GM12878 (cell line): ENCODE measurements at regions not wholly inside any gene's neighbourhood (a gene's known extent, or its start where the extent isn't known, plus 50 kb on each side); places are given as distances from the start of the nearest gene placed in this dataset.

Experiments used
- ATAC-seq: fragments of 200-7000 bp; cut with Tn5 transposase; 3 replicates; pipeline ENCODE4 v1.9.1; 2020; ENCODE audit warnings: mild to moderate bottlenecking, moderate library complexity
- BruUV-seq: library from RNA; stranded (reverse); fragments of 400-500 nt; replicated peaks from 2 replicates; lab custom pipeline; 2021; lab: Mats Ljungman, UMichigan
- CTCF ChIA-PET: fragments of 300-600 bp; sonication (Branson Sonifier 250); formaldehyde crosslinking; extraction: SDS; loops from one replicate; lab custom pipeline; 2021; ENCODE audit warnings: inconsistent platforms; lab: Yijun Ruan, JAX
- POLR2A ChIA-PET: fragments of 350-600 bp; formaldehyde crosslinking; extraction: SDS; loops from one replicate; lab custom pipeline; 2021; ENCODE audit warnings: inconsistent platforms; lab: Charles Lee
- RAD21 ChIA-PET: fragments of 300-600 bp; sonication (Branson Sonifier 250); formaldehyde crosslinking; loops from one replicate; lab custom pipeline; 2023; ENCODE audit warnings: antibody characterized with exemption; ENCODE audit not compliant: unreplicated experiment; lab: Charles Lee
- SMC1A ChIA-PET: fragments of 300-600 bp; sonication (Branson Sonifier 250); formaldehyde crosslinking; loops from one replicate; lab custom pipeline; 2023; ENCODE audit not compliant: unreplicated experiment, uncharacterized antibody; lab: Charles Lee
- DNase-seq: peaks from one replicate; pipeline ENCODE4 v3.0.0-alpha.2; 2011; ENCODE audit warnings: low read depth, low spot score
- FAIRE-seq: peaks from 3 replicates; lab custom pipeline; 2011; peaks lifted over from hg19 to GRCh38; lab: Jason Lieb, UNC
- H2AFZ ChIP-seq: 2 replicates; pipeline ENCODE4 v1.6.0; 2011; ENCODE audit warnings: low read depth, low read length, control low read depth; ENCODE audit not compliant: control insufficient read depth
- H3K27ac ChIP-seq: 2 replicates; pipeline ENCODE4 v1.5.1; 2011; ENCODE audit warnings: control low read depth; ENCODE audit not compliant: control insufficient read depth, insufficient read depth
- H3K27me3 ChIP-seq, 2 experiments: replicated peaks in 1 of 2; 2 replicates each; pipeline versions ENCODE4 v1.6.0 to v1.6.1; 2011; ENCODE audit warnings: low read length in 1 of 2; ENCODE audit not compliant: control insufficient read depth in 2 of 2, insufficient read depth in 2 of 2
- H3K36me3 ChIP-seq, 2 experiments: 2 replicates each; pipeline ENCODE4 v1.5.1; 2011; ENCODE audit warnings: low read length in 1 of 2; ENCODE audit not compliant: control insufficient read depth in 2 of 2, insufficient read depth in 2 of 2
- H3K4me1 ChIP-seq: 2 replicates; pipeline ENCODE4 v1.6.1; 2011; ENCODE audit warnings: mild to moderate bottlenecking, low read length, moderate library complexity, mixed read lengths; ENCODE audit not compliant: control insufficient read depth, insufficient read depth
- H3K4me2 ChIP-seq: 2 replicates; pipeline ENCODE4 v1.6.0; 2011; ENCODE audit warnings: control low read depth; ENCODE audit not compliant: control insufficient read depth, insufficient read depth
- H3K4me3 ChIP-seq: fragments of 200-600 bp; sonication (generic); 2 replicates; pipeline ENCODE4 v1.5.1; 2016
- H3K79me2 ChIP-seq: 2 replicates; pipeline ENCODE4 v1.6.0; 2011; ENCODE audit warnings: low read length; ENCODE audit not compliant: control insufficient read depth, insufficient read depth
- H3K9ac ChIP-seq: 2 replicates; pipeline ENCODE4 v1.8.0; 2011; ENCODE audit warnings: low read length, control low read depth, mixed read lengths; ENCODE audit not compliant: control insufficient read depth, insufficient read depth
- H3K9me3 ChIP-seq: replicated peaks from 3 replicates; pipeline ENCODE4 v1.5.1; 2011; ENCODE audit warnings: mild to moderate bottlenecking, low read length; ENCODE audit not compliant: control insufficient read depth, insufficient read depth
- H4K20me1 ChIP-seq: 2 replicates; pipeline ENCODE4 v1.6.0; 2011; ENCODE audit not compliant: control insufficient read depth, insufficient read depth
- ATF3 ChIP-seq: IDR thresholded peaks from 2 replicates; pipeline ENCODE4 v1.6.1; 2011; ENCODE audit warnings: low read depth, mild to moderate bottlenecking, low read length, moderate library complexity, borderline replicate concordance; ENCODE audit errors: extremely low read depth
- BCL11A ChIP-seq: IDR thresholded peaks from 2 replicates; pipeline ENCODE4 v1.6.1; 2011; ENCODE audit warnings: low read depth, low read length
- CEBPB ChIP-seq, 2 experiments: fragments of 150-350 bp in 1 of 2; IDR thresholded peaks; 2 replicates each; pipeline ENCODE4 v1.6.1; 2012 to 2014; ENCODE audit warnings: low read depth in 2 of 2, low read length in 2 of 2, borderline replicate concordance in 1 of 2, inconsistent platforms in 1 of 2
- CREB1 ChIP-seq: IDR thresholded peaks from 2 replicates; pipeline ENCODE4 v1.6.1; 2012; ENCODE audit warnings: low read depth, mild to moderate bottlenecking, inconsistent platforms
- CREM ChIP-seq: IDR thresholded peaks from 2 replicates; pipeline ENCODE4 v1.6.1; 2014; ENCODE audit warnings: antibody characterized with exemption, low read depth
- E4F1 ChIP-seq: fragments of 450-650 bp; IDR thresholded peaks from 2 replicates; pipeline ENCODE4 v1.6.1; 2018; ENCODE audit warnings: borderline replicate concordance, mild to moderate bottlenecking; ENCODE audit not compliant: partially characterized antibody
- GABPA ChIP-seq: IDR thresholded peaks from 2 replicates; pipeline ENCODE4 v1.6.1; 2014; ENCODE audit warnings: antibody characterized with exemption, low read depth, mild to moderate bottlenecking, inconsistent platforms
- HCFC1 ChIP-seq: fragments of 150-350 bp; IDR thresholded peaks from 2 replicates; pipeline ENCODE4 v1.6.1; 2014; ENCODE audit warnings: low read length
- KLF5 ChIP-seq: fragments of 450-650 bp; IDR thresholded peaks from 2 replicates; pipeline ENCODE4 v1.6.1; 2014; ENCODE audit warnings: mild to moderate bottlenecking; ENCODE audit not compliant: partially characterized antibody
- MTA2 ChIP-seq: fragments of 450-650 bp; IDR thresholded peaks from 2 replicates; pipeline ENCODE4 v1.6.1; 2016; ENCODE audit warnings: low read depth, mild to moderate bottlenecking, moderate library complexity
- NFYA ChIP-seq: IDR thresholded peaks from 2 replicates; pipeline ENCODE4 v1.6.1; 2011; ENCODE audit warnings: low read depth, mild to moderate bottlenecking, low read length, improper control_type of control experiment, borderline replicate concordance
- RAD21 ChIP-seq: IDR thresholded peaks from 2 replicates; pipeline ENCODE4 v1.6.1; 2011; ENCODE audit warnings: mild to moderate bottlenecking, low read depth, low read length, moderate library complexity; ENCODE audit not compliant: insufficient read depth
- SMARCA5 ChIP-seq: fragments of 450-650 bp; IDR thresholded peaks from 2 replicates; pipeline ENCODE4 v1.6.1; 2017; ENCODE audit warnings: mild to moderate bottlenecking
- SREBF2 ChIP-seq: IDR thresholded peaks from 2 replicates; pipeline ENCODE4 v1.6.1; 2012; ENCODE audit warnings: mild to moderate bottlenecking, low read length
- WRNIP1 ChIP-seq: IDR thresholded peaks from 2 replicates; pipeline ENCODE4 v1.6.1; 2011; ENCODE audit warnings: low read depth, low read length, improper control_type of control experiment, borderline replicate concordance
- ZBED1 ChIP-seq: IDR thresholded peaks from 2 replicates; pipeline ENCODE4 v1.6.1; 2016; ENCODE audit warnings: borderline replicate concordance
- ZNF24 ChIP-seq: fragments of 450-650 bp; IDR thresholded peaks from 2 replicates; pipeline ENCODE4 v1.6.1; 2017; ENCODE audit warnings: antibody characterized with exemption, mild to moderate bottlenecking
- WGBS: methylation state at CpG from one replicate; pipeline ENCODE4 v1.1.6; 2016; ENCODE audit warnings: low lambda C conversion rate; ENCODE audit not compliant: insufficient replicate concordance, insufficient coverage; ENCODE audit errors: missing lambda C conversion rate; 5-methylcytosine and 5-hydroxymethylcytosine counted together
- in situ Hi-C: fragments of 300-500 bp; cut with MboI; formaldehyde crosslinking; loops from 9 replicates; pipeline ENCODE4 v1.14.3; 2018; ENCODE audit warnings: mixed read lengths
- intact Hi-C: fragments of 100-400 bp; cut with micrococcal nuclease; formaldehyde crosslinking; loops from one replicate; pipeline ENCODE4 v1.14.2; 2022; ENCODE audit not compliant: unreplicated experiment
- TF ChIP-seq, protein P1 (sequence below): fragments of 450-650 bp; IDR thresholded peaks from 2 replicates; pipeline ENCODE4 v1.6.1; 2017; ENCODE audit warnings: antibody characterized with exemption, mild to moderate bottlenecking, moderate library complexity

- peak; percentile 63 for TF ChIP-seq RAD21
Observed at GRCh38 chr4:170716868-170717267, 627.1 kb upstream of the AADAT start (continued).

DNA sequence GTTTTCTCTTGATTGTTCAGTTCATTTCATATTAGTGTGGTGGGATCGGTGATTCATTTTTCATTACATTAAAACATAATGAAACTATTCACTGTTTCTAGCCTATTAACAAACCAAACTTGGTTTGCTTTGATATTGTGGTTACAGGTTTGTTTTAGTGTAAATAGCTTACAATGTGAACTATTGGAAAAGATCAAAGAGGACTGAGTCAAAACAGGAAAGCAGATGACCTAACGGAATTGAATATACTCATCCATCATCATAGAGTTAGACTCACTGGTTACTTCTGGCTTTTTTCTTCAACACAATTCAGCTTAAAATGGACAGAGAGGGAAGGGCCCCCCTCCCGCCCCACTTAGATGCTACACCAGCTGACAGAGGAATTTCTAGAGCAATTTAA, 616.2 kb upstream of the AADAT start:
- no peak overlapping the region for H2AFZ ChIP-seq
- ATAC-seq, result peak; percentile 90
- H3K27me3 ChIP-seq, result no peaks in the 10 kb centered on the region
- intact Hi-C loops (loop anchor here (10.0 kb wide), 1 partner anchor 371 kb away; no protein-coding TSS in a partner anchor), in situ Hi-C loops (no loop called here)
- FAIRE-seq, result peak; percentile 62
- no peak overlapping the region for H3K27ac ChIP-seq
- no TSS peak for BruUV-seq
- no peak overlapping the region for H3K4me3 ChIP-seq
- H3K9me3 ChIP-seq, result no peaks in the 10 kb centered on the region
- H3K9ac ChIP-seq, result no peak overlapping the region
- CTCF ChIA-PET, result interaction anchor here (1.1 to 1.2 kb wide), 2 partner anchors 31 to 39 kb away, joined by 3 read pairs; no protein-coding TSS in a partner anchor
- peak; percentile 34 for DNase-seq
- H3K4me1 ChIP-seq, result no peaks in the 10 kb centered on the region; the same call in 1 of the 2 replicates
- no peaks in the 10 kb centered on the region for H3K36me3 ChIP-seq
- SMC1A ChIA-PET, result interaction anchor here (1.0 to 2.4 kb wide), 8 partner anchors 9 to 39 kb away, joined by 3 to 8 read pairs (median 4); no protein-coding TSS in a partner anchor
- no peak overlapping the region for H3K4me2 ChIP-seq
- 10% methylated on average over 3 of the region's 3 CpGs for WGBS
- POLR2A ChIA-PET, result no interaction called here
- RAD21 ChIA-PET, result interaction anchor here (0.7 to 1.1 kb wide), 3 partner anchors 9 to 40 kb away, joined by 3 to 5 read pairs (median 3); no protein-coding TSS in a partner anchor
- H4K20me1 ChIP-seq, result no peaks in the 10 kb centered on the region
- no peaks in the 10 kb centered on the region for H3K79me2 ChIP-seq
- TF ChIP-seq SMARCA5, result no peak
- peak; percentile 96 for TF ChIP-seq MTA2
- TF ChIP-seq CEBPB (IDR thresholded peaks at IDR 0.05; ENCODE audit: borderline replicate concordance in 1 of 2, low read depth in 2 of 2, low read length in 2 of 2), result no peak
- peak; percentile 94 for TF ChIP-seq ZNF24
- no peak for TF ChIP-seq SREBF2
- no peak for TF ChIP-seq E4F1
- TF ChIP-seq ZBED1, result no peak; the same call in 1 of the 2 replicates
- TF ChIP-seq CREM, result peak; percentile 48; the same call in 1 of the 2 replicates
- TF ChIP-seq BCL11A, result peak; percentile 74
- no peak for TF ChIP-seq HCFC1
- no peak for TF ChIP-seq ATF3
- no peak for TF ChIP-seq NFYA
- TF ChIP-seq, protein P1, sequence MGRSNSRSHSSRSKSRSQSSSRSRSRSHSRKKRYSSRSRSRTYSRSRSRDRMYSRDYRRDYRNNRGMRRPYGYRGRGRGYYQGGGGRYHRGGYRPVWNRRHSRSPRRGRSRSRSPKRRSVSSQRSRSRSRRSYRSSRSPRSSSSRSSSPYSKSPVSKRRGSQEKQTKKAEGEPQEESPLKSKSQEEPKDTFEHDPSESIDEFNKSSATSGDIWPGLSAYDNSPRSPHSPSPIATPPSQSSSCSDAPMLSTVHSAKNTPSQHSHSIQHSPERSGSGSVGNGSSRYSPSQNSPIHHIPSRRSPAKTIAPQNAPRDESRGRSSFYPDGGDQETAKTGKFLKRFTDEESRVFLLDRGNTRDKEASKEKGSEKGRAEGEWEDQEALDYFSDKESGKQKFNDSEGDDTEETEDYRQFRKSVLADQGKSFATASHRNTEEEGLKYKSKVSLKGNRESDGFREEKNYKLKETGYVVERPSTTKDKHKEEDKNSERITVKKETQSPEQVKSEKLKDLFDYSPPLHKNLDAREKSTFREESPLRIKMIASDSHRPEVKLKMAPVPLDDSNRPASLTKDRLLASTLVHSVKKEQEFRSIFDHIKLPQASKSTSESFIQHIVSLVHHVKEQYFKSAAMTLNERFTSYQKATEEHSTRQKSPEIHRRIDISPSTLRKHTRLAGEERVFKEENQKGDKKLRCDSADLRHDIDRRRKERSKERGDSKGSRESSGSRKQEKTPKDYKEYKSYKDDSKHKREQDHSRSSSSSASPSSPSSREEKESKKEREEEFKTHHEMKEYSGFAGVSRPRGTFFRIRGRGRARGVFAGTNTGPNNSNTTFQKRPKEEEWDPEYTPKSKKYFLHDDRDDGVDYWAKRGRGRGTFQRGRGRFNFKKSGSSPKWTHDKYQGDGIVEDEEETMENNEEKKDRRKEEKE, result no peak
- TF ChIP-seq GABPA, result no peak; the same call in 1 of the 2 replicates
- no peak for TF ChIP-seq KLF5
- TF ChIP-seq CREB1, result peak; percentile 41; the same call in 1 of the 2 replicates
- no peak for TF ChIP-seq WRNIP1
